Superior temporal gyrus (tissue), 1 donor: ENCODE measurements at regions not wholly inside any gene's neighbourhood (a gene's known extent, or its start where the extent isn't known, plus 50 kb on each side); places are given as distances from the start of the nearest gene placed in this dataset.
A peak's percentile ranks its signal among the peaks of the same experiment; 100 is the strongest.
"Not testable (repeated sequence)": the region's sequence is repeated elsewhere in the genome, so short reads cannot be mapped to it uniquely, and the experiment has no call there.

Experiments
- DNase-seq: peaks from one replicate; pipeline ENCODE4 v3.0.0-alpha.2; 2016; ENCODE audit errors: extremely low spot score

GRCh38 chr5:82754759-82755158 is 322.4 kb downstream of the TMEM167A start:
- no peak for DNase-seq

DNA sequence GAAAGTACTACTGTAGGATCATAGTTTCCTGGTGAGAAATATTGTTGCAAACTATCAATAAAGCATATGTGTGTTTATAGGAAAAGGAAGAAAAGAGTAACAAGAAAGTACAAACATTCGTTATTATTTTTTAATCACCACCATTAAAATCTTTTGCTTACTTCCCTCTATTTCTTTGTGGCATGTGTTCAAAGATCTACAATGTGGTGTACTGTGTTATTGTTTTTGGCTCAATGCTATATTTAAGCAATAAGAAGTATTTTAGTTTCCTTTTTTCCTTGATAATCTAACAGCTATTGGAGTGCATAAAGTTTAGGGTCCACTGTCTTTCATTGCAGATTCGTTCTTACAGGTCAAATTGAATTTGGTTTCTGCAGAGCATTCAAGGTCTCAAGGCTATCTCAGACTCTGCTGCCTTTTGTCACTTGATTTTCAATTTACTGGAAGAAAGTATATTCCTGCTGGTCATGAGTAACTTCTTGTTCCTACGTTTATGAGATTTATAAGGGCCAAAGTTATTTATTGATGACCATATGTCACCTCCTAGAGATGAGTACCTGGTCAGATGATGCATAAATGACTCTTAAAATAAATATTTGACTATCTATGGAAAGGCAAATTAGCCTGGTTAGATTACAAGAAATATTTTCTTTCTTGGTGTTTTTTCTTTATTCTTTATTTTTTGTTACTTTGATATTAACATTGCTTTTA is 323.0 kb downstream of the TMEM167A start:
- no peak for DNase-seq

- DNase-seq, result no peak
Measured at GRCh38 chr5:82753374-82753773, 323.8 kb downstream of the TMEM167A start.

- peak; percentile 85 for DNase-seq
Measured at GRCh38 chr5:82749461-82749820, 327.8 kb downstream of the TMEM167A start.

DNA sequence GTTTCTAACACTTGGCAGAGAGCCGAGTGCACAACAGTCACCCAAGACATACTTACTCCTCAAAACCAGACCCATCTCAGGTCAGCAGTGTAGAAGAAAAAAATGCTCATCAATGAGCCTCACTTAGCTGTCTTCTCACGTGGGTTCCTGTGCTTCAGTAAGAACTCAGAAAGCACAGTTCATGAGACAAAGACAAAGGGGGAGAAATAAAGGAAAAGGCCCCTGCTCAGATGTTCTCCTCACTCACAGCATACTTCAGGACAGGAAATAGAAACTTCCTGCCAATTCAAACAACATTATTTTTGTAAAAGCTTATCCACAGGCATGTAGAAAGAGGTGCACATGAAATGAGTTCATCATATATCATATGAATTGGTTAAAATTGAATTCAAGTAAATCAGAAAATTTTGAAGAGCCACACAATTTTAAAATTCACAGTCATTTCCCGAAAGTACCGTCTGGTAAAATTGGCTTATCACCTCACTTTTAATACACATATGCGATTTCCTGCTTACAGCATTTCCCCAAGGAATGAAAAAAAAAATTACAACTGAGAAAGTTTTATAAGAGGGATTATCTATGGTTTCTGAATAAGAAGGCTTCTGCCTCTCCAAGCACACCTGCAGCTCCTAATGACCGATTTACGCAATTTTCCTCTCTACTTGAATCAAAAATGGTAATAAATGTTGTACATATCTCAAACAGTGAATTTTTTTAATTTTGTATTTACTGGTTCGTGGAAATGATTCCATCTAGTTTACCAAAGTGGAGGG is 328.3 kb downstream of the TMEM167A start:
- DNase-seq, result peak; percentile 19

- no peak for DNase-seq
Measured at GRCh38 chr5:82747986-82748385, 329.2 kb downstream of the TMEM167A start.

- no peak for DNase-seq
Measured at GRCh38 chr5:82745016-82745415, 332.2 kb downstream of the TMEM167A start.

DNA sequence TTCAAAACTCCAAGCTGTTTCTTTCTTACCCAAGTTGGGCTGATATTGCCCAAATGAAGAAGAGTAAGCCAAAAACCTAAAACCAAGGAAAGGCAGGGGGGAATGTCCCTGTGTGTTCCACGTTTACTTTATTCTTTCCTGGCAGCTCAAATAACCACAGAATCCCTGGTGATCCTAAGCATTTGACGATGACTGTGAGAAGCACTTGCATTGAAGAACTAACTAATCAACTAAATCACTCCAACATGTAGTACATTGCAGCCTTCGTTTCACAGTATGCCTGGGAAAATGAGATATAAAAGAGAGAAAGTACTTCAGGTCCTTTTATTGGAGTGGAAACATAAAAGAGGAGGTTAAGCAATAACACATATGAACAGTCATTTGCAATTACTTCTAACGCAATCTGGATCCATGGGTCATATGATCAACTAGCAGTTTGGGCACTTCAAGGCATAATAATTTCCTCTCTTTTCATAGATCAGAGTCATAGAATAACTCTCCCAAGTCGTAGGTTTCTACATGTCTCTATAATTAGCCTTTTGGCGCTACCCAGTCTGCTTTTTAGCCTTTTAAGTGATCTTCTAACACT is 338.4 kb downstream of the TMEM167A start:
- DNase-seq, result no peak

GRCh38 chr5:82735160-82735789 is 341.9 kb downstream of the TMEM167A start:
- DNase-seq, result no peak

GRCh38 chr5:82734347-82734746 is 342.8 kb downstream of the TMEM167A start:
- DNase-seq, result no peak

DNA sequence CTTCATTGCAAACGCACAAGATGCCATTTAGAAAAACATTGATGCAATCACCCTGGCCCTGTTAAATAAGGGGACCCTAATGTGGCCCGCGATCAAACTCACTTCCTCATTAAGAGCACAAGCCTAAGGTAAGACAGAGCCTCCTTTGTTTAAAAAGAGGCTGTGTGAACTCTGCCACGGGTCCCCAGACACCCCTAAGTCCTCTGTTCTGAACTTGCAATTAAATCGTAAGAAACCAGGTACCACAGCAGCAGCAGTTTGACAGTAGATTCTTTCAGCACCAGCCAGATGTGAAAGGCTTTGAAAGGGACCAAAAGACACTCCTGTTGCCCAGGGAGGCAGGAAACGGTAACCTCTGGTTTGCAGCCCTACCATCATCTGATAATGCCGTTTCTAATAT is 346.3 kb downstream of the TMEM167A start:
- no peak for DNase-seq

GRCh38 chr5:82728926-82729702 is 348.1 kb downstream of the TMEM167A start:
- DNase-seq, result no peak

GRCh38 chr5:82723168-82723567 is 354.0 kb downstream of the TMEM167A start:
- no peak for DNase-seq

GRCh38 chr5:82721087-82721410 is 356.1 kb downstream of the TMEM167A start:
- no peak for DNase-seq

DNA sequence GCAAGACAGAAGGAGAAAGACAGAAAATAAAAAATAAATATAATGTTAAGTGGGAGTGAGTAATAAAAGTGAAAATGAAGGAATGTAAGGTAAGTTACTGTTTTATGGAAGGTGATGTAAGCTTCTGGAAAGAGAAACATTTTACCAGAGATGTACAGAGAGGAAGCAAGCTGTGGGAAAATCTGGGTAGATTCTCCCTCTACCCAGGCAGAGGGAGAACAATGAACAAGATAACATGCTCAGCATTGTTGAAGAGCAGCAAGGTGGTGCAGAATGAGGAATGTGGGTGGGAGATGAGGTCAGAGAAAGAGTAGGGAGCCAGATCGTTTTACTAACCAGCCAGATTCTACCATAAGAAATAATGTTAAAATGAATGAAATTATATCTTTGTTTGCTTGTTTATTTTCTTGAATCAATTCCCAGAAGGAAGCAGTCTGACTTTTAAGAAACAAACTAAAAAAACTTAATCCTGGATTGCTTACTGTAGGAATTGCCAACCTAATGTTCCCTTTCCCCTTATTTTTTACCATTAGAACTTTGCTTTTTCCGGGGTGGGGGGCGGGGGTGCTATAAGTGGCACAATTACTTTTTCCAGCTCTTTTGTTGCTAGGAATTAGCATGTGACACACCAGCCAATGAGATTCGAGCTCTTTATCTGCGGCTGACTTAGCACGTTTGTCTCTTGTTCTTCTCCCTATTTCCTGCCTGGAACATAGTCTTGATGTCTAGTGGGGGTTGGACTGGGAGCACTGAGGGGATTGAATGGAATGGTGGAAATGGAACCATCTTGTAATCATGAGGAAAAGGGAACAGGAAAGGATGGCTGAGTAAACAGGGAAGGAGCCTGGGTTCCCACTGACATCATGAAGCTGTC is 356.7 kb downstream of the TMEM167A start:
- DNase-seq, result no peak

GRCh38 chr5:82719368-82719767 is 357.8 kb downstream of the TMEM167A start:
- no peak for DNase-seq

- DNase-seq, result no peak
Measured at GRCh38 chr5:82717738-82718137, 359.5 kb downstream of the TMEM167A start.

DNA sequence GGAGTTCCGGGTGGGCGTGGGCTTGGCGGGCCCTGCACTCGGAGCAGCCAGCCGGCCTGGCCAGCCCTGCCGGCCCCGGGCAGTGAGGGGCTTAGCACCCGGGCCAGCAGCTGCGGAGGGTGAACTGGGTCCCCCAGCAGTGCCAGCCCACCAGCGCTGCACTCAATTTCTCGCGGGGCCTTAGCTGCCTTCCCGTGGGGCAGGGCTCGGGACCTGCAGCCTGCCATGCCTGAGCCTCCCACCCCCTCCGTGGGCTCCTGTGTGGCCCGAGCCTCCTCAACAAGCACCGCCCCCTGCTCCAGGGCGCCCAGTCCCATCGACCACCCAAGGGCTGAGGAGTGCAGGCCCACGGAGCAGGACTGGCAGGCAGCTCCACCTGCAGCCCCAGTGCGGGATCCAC is 362.5 kb downstream of the TMEM167A start:
- DNase-seq, result not testable (repeated sequence)

GRCh38 chr5:82713811-82714210 is 363.4 kb downstream of the TMEM167A start:
- DNase-seq, result no peak

DNA sequence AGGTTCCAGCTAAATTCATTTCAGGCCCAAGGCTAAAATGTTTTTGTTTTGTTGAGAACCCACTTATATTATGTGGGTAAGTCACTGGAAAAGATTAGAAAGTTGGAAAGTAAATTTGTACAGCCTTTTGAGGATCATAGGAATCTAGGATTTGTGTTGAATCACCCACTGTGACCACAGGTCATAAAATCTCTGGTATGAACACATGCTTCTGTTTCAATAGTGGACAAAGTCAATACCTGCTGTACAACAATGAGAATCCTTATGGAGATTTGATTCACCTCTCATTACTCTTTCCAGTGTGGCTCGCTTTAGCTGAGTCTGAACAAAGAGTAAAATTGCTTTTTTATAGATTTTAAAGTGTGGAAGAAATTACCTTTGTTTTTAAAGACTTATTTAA is 369.5 kb downstream of the TMEM167A start:
- no peak for DNase-seq

DNA sequence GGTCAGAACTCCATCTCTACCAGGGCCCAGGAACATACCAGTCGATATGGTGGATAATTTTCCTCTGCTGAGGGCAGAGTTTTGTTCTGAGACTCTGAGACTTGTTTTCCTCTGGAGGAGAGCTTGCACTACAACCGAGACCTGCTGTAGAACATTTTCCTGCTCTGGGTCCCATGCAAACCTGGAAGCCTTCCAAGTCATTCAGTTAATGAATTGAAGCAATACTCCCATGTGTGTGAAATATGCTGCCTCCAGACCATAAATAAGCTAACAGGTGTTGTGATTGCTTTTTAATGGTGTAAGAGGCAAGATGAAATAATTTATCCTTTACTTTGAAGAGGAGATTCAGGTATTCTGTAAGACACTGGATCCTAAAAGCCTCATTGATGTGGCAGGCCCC is 372.8 kb downstream of the TMEM167A start:
- no peak for DNase-seq
